RWPE2 (cell line): ENCODE measurements at regions not wholly inside any gene's neighbourhood (a gene's known extent, or its start where the extent isn't known, plus 50 kb on each side); places are given as distances from the start of the nearest gene placed in this dataset.

Experiments
- ATAC-seq: fragments of 200-7000 bp; cut with Tn5 transposase; 3 replicates; pipeline ENCODE4 v1.9.1; 2021; ENCODE audit warnings: low read depth
- DNase-seq: peaks from one replicate; pipeline ENCODE4 v3.0.0-alpha.2; 2020; ENCODE audit warnings: low spot score
- H3K27ac ChIP-seq: fragments of 450-650 bp; 2 replicates; pipeline ENCODE4 v1.5.1; 2017; ENCODE audit warnings: mild to moderate bottlenecking; ENCODE audit not compliant: poor library complexity, severe bottlenecking
- H3K27me3 ChIP-seq: fragments of 250-450 bp; sonication (Bioruptor Pico); 2 replicates; pipeline ENCODE4 v1.5.1; 2021; ENCODE audit warnings: mild to moderate bottlenecking, moderate library complexity; ENCODE audit not compliant: insufficient read depth, poor library complexity, severe bottlenecking
- H3K36me3 ChIP-seq: fragments of 250-450 bp; sonication (Bioruptor Pico); 2 replicates; pipeline ENCODE4 v1.5.1; 2020; ENCODE audit warnings: low read depth, mild to moderate bottlenecking, moderate library complexity
- H3K4me1 ChIP-seq: fragments of 250-450 bp; sonication (Bioruptor Pico); 2 replicates; pipeline ENCODE4 v1.5.1; 2021; ENCODE audit warnings: mild to moderate bottlenecking, moderate library complexity; ENCODE audit not compliant: insufficient read depth, poor library complexity, severe bottlenecking
- H3K4me3 ChIP-seq: fragments of 250-450 bp; sonication (Bioruptor Pico); 2 replicates; pipeline ENCODE4 v1.5.1; 2021; ENCODE audit warnings: mild to moderate bottlenecking, moderate library complexity; ENCODE audit not compliant: severe bottlenecking
- H3K9me3 ChIP-seq: fragments of 250-450 bp; sonication (Bioruptor Pico); 2 replicates; pipeline ENCODE4 v1.5.1; 2021; ENCODE audit warnings: mild to moderate bottlenecking, moderate library complexity; ENCODE audit not compliant: severe bottlenecking
- TF ChIP-seq, protein P1 (sequence below): fragments of 450-650 bp; IDR thresholded peaks from one replicate; pipeline ENCODE4 v1.5.1; 2017; ENCODE audit warnings: mild to moderate bottlenecking, moderate library complexity; ENCODE audit not compliant: poor library complexity, severe bottlenecking

DNA sequence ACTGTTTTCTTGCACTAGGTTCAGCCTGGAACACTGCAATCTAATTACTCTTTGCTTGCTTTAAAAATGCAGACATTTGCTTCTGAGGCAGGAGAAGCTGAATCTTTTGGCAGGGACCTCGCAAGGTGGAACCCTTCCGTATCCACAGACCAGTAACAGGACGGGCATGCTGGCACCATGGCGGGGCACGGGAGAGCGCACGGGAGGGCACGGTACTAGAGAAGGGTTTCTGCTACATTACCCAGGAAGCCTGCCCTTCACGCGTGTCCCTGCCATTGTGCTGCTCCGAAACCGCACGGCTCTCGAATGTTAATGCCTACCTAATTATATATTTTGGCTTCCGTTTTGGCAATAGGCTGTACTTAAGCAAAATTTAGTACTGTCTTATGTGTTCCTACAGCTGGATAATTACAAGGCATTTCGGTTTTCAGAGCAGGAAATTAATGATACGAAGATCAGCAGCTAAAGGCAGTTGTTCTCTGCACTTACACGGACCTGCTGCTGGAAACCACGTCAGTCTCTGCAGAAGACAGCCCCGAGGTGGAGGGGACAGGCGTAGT lies 430.4 kb downstream of the IRS2 start:
- TF ChIP-seq, protein P1, sequence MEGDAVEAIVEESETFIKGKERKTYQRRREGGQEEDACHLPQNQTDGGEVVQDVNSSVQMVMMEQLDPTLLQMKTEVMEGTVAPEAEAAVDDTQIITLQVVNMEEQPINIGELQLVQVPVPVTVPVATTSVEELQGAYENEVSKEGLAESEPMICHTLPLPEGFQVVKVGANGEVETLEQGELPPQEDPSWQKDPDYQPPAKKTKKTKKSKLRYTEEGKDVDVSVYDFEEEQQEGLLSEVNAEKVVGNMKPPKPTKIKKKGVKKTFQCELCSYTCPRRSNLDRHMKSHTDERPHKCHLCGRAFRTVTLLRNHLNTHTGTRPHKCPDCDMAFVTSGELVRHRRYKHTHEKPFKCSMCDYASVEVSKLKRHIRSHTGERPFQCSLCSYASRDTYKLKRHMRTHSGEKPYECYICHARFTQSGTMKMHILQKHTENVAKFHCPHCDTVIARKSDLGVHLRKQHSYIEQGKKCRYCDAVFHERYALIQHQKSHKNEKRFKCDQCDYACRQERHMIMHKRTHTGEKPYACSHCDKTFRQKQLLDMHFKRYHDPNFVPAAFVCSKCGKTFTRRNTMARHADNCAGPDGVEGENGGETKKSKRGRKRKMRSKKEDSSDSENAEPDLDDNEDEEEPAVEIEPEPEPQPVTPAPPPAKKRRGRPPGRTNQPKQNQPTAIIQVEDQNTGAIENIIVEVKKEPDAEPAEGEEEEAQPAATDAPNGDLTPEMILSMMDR, result no peak
- ATAC-seq (no peak), DNase-seq (no peak)
- H3K36me3 ChIP-seq, result no peaks in the 10 kb centered on the region
- no peak overlapping the region for H3K4me3 ChIP-seq
- H3K27ac ChIP-seq, result no peak overlapping the region
- H3K9me3 ChIP-seq, result no peaks in the 10 kb centered on the region
- no peaks in the 10 kb centered on the region for H3K27me3 ChIP-seq
- H3K4me1 ChIP-seq, result no peaks in the 10 kb centered on the region

DNA sequence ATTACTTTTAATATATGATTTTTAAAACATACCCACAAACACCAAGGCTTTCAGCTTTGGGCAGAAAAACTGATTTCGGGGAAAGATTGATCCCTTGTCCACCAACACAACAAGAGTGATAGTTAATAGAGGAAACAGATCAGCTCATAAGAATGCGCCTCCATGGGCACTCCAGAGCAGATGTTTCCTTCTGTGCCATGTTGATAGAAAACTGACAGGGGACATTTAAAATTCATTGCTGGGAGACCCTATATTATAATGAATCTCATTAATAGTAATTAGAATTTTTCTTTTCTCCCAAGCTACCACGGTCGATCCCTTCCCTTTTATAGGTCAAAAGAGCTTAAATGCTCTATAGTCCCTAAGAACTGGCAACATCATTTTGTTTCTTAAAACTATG lies 431.2 kb downstream of the IRS2 start:
- Histone ChIP-seq H3K4me1 (no peaks in the 10 kb centered on the region), H3K4me3 (no peak overlapping the region), H3K9me3 (no peaks in the 10 kb centered on the region), H3K27ac (no peak overlapping the region), H3K36me3 (no peaks in the 10 kb centered on the region), H3K27me3 (no peaks in the 10 kb centered on the region)
- ATAC-seq, result no peak
- no peak for DNase-seq
- TF ChIP-seq, protein P1, result no peak

DNA sequence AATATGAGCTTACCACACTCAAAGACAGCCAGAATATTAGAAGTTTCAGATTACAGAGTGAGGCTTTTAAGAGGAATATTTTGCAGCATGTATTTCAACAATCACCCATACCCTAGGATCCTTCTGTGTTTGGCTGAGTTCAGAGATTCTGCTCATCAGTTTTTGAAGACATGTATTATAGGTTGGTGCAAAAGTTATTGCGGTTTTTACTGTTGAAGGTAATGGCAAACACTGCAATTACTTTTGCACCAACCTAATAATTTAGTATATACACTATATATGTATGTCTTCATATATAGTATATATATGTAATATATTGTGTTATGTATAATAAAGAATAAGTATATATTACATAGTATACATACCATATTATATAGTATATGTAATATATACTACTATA lies 435.1 kb downstream of the IRS2 start:
- no peaks in the 10 kb centered on the region for H3K36me3 ChIP-seq
- peaks cover 17% of the 10 kb centered on the region for H3K4me1 ChIP-seq
- H3K9me3 ChIP-seq, result no peaks in the 10 kb centered on the region
- ATAC-seq (no peak), DNase-seq (no peak)
- no peaks in the 10 kb centered on the region for H3K27me3 ChIP-seq
- TF ChIP-seq, protein P1, result no peak
- H3K4me3 ChIP-seq, result no peak overlapping the region
- H3K27ac ChIP-seq, result no peak overlapping the region

DNA sequence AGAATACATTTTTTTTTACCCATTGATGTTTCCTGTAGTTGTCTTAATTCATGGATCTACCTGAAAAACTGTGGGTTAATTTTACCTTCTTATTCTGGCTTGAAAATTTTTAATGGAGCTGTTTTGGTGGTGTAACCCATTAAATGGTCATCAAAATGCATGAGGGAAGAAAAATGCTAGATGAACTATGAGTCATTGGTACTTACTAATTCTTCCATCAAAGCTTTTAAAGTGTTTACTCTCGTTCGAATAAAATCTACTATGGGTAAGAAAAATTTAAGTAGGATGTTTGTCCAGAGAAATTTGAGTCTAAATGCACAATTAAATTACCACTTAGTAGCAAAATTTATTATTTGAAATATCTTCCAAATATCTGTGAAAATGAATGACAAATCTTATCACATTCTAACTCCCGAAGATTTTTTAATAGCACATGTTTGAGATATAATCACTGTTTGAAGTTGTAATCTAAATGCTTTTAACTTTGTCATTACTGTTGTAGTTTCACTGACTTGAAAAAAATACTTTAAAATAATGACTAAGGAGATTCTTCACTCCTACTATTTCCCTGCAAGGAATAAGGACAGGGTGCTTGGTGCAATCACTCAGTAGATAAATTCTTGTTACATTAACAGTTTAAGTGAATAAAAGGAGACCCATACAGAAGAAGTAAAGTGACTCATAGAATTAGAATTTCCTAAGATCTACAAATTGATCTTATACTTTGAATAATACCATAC lies 437.7 kb downstream of the IRS2 start:
- peak overlapping the region; percentile 89 for H3K27ac ChIP-seq
- no peak overlapping the region for H3K4me3 ChIP-seq
- ATAC-seq, result peak; percentile 88
- H3K9me3 ChIP-seq, result no peaks in the 10 kb centered on the region
- H3K36me3 ChIP-seq, result no peaks in the 10 kb centered on the region
- peaks cover 29% of the 10 kb centered on the region for H3K4me1 ChIP-seq
- TF ChIP-seq, protein P1, result no peak
- no peak for DNase-seq
- H3K27me3 ChIP-seq, result no peaks in the 10 kb centered on the region

DNA sequence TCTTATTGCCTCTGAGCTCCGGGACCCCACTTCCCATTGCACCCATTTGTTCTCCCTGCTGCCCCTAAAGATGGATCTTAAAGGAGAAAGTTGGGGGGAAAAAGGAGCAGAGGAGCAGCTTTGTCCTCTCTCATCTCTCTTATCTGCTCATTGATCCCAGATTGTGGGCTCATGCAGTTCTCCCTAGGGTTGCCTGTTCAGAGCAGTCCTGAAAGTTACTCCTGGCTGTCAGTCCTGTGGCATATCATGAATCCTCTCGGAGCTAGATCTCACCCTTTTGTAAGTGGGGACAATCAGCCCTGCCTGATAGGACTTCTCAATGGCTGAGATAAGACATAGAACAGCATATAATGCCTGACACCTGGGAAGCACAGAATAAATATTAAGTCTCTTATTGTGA lies 440.3 kb downstream of the IRS2 start:
- no peak for DNase-seq
- Histone ChIP-seq H3K9me3 (no peaks in the 10 kb centered on the region), H3K27ac (peak overlapping the region; percentile 27), H3K36me3 (no peaks in the 10 kb centered on the region), H3K4me1 (peaks cover 29% of the 10 kb centered on the region), H3K27me3 (no peaks in the 10 kb centered on the region), H3K4me3 (no peak overlapping the region)
- TF ChIP-seq, protein P1, result no peak
- ATAC-seq, result no peak
